ENCODE measurements at regions not wholly inside any gene's neighbourhood (a gene's known extent, or its start where the extent isn't known, plus 50 kb on each side); places are given as distances from the start of the nearest gene placed in this dataset.
"Not testable (repeated sequence)": the region's sequence is repeated elsewhere in the genome, so short reads cannot be mapped to it uniquely, and the experiment has no call there.

DNA sequence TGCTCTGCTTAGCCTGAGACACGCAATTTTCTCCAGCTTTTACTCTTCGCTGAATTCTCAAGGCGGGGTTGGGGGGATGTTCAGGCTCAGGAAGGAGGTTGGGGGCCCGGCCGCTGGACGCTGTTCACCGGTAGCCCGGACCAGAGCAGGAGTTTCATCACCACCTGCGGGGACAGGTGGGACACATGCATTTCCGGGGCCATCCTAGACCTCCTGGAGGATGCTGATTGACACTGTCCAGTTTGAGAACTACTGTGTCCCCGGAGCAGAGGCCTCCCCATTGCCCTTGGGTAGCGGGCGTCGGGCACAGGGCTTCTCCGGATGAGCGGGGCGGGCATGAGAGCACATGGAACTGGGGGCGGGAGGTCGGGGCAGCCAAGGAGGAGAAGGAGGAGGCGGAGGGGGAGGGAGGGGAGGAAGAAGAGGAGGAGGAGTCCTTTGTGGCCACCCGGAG, 144.0 kb upstream of the GRK3 start:
- peak overlapping the region; percentile 18 for H3K4me3 Mint-ChIP-seq
- H3K4me1 Mint-ChIP-seq, result peaks cover 11% of the 10 kb centered on the region
- H3K27ac Mint-ChIP-seq (ENCODE audit: low read depth), result no peak overlapping the region
- DNase-seq (ENCODE audit: low spot score in 2 of 2) (no peak), ATAC-seq (replicated peaks; ENCODE audit: extremely low read depth, poor library complexity, severe bottlenecking) (no peak)
- H3K36me3 Mint-ChIP-seq (ENCODE audit: insufficient read depth), result no peaks in the 10 kb centered on the region
- no peaks in the 10 kb centered on the region for H3K9me3 Mint-ChIP-seq
- H3K27me3 Mint-ChIP-seq, result peaks cover 57% of the 10 kb centered on the region

DNA sequence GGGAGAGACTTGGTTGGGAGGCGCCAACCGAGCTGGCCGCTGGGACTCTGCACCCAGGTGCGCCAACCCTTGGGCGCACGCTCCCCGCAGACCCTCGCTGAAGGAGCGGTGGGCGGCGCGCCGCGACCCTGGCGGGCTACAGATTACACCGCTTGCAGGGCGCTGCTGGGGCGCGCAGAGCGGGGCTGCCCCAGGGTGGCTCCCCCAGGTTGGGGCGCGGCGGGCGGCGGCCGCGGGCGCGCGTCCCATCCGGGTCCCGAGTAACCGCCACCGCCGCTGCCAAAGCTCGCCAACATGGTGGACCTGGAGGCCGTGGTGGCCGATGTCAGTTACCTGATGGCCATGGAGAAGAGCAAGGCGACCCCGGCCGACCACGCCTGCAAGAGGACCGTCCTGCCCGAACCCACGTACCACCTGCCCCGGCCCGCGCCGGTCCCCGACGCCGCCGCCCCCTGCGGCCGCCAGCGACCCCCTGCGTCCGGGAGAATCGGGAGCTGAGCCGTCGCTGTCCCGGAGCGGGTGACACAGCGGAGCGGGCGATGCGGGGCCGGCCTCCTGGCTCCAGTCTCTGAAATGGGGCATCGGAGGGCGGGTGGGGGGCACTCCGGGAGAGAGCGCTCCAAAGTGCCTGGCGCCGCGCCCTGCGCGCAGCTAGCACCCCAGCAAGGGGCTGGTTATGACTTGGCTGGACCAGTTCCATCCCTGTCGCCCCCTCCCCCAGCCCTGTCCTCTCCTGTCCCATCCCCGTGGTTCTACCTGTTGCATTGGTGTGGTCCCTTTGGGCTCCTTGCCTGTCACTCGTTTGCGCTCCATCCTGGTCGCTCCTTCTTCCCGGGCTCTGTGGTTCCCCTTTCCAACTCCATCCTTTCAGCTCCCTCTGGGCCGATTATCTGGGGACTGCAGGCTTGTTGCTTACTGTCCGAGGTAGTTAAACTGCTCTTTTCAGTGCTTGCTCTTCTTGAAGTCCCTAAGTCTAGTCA, 143.3 kb upstream of the GRK3 start:
- no peaks in the 10 kb centered on the region for H3K36me3 Mint-ChIP-seq (ENCODE audit: insufficient read depth)
- H3K9me3 Mint-ChIP-seq, result no peaks in the 10 kb centered on the region
- H3K4me1 Mint-ChIP-seq, result peaks cover 11% of the 10 kb centered on the region
- H3K27ac Mint-ChIP-seq (ENCODE audit: low read depth), result no peak overlapping the region
- DNase-seq (ENCODE audit: low spot score in 2 of 2) (no peak), ATAC-seq (replicated peaks; ENCODE audit: extremely low read depth, poor library complexity, severe bottlenecking) (no peak)
- peak overlapping the region; percentile 54 for H3K4me3 Mint-ChIP-seq
- peaks cover 57% of the 10 kb centered on the region for H3K27me3 Mint-ChIP-seq

DNA sequence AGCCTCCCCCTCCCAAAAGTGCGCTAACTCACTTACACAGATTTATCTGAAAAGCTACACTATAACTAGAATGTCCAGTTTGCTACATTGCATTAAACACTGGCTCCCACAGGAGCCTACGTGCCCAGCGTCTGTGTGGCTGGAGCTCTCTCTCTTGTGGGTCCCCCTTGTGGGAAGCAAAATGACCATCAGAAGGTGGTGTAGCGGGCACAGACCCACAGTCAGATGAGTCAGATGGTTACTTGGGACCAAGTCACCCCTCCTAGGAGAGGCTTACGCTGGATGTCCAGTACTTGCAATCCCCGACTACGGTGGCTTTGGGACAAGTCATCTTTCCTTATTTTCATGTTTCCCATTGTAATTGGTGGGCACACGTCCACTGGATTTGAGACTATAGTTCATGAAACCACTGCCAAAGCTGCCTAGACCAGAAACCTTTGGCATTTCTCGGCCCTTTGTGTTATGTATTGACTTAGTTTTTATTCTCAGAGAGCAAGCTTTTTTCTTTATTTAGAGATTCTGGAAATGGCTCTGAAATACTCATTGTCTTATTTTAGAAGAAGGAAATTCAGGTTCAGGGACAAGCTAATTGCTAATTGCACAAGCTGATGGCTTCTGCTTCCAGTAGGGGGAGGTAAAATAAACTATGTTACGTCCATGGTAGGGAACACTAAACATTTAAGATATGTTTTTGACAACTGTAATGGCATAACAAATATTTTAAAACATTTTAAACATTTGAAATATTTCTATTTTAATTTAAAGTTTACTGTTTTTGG, 137.8 kb upstream of the GRK3 start:
- peaks cover 34% of the 10 kb centered on the region for H3K27me3 Mint-ChIP-seq
- DNase-seq (ENCODE audit: low spot score in 2 of 2); H3K9me3 Mint-ChIP-seq; H3K4me1 Mint-ChIP-seq; H3K4me3 Mint-ChIP-seq; ATAC-seq (replicated peaks; ENCODE audit: extremely low read depth, poor library complexity, severe bottlenecking); H3K27ac Mint-ChIP-seq (ENCODE audit: low read depth); H3K36me3 Mint-ChIP-seq (ENCODE audit: insufficient read depth): not testable (repeated sequence)

DNA sequence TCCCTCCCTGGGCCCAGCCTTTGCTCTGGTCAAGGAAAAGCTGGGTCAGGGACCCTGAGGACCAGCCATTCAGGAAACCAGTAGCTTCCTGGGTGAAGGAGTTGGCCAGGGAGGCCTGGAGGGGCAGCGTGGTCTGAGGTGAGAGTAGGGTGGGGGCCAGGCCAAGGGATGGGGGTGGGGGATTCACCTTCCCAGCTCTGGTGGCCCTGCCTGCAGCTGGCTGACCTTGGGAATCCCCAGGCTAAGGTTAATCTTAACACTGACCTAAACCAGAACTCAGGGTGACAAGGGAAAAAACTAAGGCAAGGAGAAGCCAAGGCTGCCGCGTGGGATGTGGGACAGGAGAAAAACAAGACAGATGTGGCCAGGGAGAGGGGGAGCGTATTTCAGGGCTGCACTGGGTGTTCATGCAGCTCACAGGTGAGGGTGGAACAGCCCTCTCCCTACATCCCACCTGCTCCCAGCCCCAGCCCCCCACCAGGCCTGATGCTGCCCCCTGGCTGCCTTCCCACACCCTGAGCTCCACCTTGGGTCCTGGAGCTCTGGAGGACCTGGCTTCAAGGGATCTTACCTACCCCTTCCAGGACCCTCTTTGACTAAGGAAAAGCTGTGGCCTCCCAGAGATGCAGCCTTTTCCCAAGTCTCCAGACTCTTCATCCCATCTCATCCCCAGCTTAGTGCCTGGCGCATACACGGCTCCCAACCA, 132.7 kb upstream of the GRK3 start:
- not testable (repeated sequence) for DNase-seq (ENCODE audit: low spot score in 2 of 2); H3K4me1 Mint-ChIP-seq; ATAC-seq (replicated peaks; ENCODE audit: extremely low read depth, poor library complexity, severe bottlenecking); H3K36me3 Mint-ChIP-seq (ENCODE audit: insufficient read depth); H3K4me3 Mint-ChIP-seq; H3K27ac Mint-ChIP-seq (ENCODE audit: low read depth); H3K9me3 Mint-ChIP-seq
- peaks cover 22% of the 10 kb centered on the region for H3K27me3 Mint-ChIP-seq

DNA sequence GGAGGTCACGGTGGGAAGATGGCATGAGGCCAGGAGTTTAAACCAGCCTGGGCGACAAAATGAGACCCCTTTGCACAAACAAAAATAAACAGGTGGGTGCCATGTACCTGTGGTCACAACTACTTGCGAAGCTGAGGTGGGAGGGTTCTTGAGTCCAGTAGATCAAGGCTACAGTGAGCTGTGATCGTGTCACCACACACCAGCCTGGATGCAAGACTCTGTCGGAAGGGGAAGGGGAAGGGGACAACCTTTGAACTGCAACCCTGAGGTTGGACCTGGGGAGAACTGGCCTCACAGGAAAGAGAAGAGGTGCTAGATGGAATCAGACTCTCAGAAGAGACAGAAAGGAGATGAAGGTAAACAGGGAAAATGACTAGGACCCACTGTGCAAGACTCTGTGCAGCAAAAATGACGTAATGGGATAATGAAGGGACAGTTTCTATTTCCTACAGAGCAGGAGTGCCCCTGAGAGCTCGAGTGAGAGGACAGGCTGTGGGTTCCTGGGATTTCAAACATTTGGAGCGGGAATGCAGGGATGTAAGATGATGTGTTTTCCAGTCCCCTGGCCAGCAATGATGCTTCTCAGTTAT, 131.0 kb upstream of the GRK3 start:
- not testable (repeated sequence) for H3K27ac Mint-ChIP-seq (ENCODE audit: low read depth); H3K4me3 Mint-ChIP-seq; H3K36me3 Mint-ChIP-seq (ENCODE audit: insufficient read depth); H3K9me3 Mint-ChIP-seq; DNase-seq (ENCODE audit: low spot score in 2 of 2); ATAC-seq (replicated peaks; ENCODE audit: extremely low read depth, poor library complexity, severe bottlenecking); H3K4me1 Mint-ChIP-seq
- H3K27me3 Mint-ChIP-seq, result peaks cover 12% of the 10 kb centered on the region

DNA sequence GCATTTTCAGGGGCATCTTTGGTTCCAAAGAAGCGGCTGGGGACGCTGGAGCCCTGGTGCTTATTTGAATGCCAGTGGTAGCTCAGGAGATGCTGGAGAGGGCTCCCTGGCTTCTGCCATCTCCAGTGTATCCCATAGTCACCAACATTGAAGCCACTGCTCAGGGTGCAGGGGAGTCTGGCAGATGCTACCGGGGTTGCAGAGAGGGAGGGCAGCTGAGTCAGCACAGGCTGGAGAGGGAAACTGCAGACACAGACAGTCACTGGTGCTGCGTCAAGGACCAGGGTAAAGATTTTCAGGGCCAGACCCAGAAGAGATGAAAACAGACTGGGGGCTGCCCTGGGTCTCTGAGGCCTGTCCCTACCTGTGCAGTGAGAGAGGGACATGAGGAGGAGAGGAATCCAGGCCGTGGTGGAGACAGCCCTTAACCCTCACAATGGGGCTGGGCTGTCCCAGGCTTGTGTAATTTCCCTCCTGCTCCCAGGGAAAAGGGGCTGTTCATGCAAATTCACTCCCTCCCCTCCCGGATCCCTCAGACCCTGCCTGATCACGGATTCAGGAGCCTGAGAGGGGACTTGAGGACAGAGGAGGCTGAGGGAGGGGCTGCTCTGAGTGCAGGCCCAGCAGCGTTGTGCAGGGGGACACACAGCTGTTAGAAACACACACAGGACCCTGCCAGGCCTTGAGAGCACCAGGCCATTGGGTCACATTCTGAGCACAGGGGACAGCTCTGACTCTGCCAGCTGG, 126.9 kb upstream of the GRK3 start:
- no peak overlapping the region for H3K4me3 Mint-ChIP-seq
- H3K27ac Mint-ChIP-seq (ENCODE audit: low read depth), result no peak overlapping the region
- no peaks in the 10 kb centered on the region for H3K9me3 Mint-ChIP-seq
- H3K36me3 Mint-ChIP-seq (ENCODE audit: insufficient read depth), result no peaks in the 10 kb centered on the region
- peaks cover 6% of the 10 kb centered on the region for H3K27me3 Mint-ChIP-seq
- DNase-seq (ENCODE audit: low spot score in 2 of 2) (no peak), ATAC-seq (replicated peaks; ENCODE audit: extremely low read depth, poor library complexity, severe bottlenecking) (no peak)
- no peaks in the 10 kb centered on the region for H3K4me1 Mint-ChIP-seq

DNA sequence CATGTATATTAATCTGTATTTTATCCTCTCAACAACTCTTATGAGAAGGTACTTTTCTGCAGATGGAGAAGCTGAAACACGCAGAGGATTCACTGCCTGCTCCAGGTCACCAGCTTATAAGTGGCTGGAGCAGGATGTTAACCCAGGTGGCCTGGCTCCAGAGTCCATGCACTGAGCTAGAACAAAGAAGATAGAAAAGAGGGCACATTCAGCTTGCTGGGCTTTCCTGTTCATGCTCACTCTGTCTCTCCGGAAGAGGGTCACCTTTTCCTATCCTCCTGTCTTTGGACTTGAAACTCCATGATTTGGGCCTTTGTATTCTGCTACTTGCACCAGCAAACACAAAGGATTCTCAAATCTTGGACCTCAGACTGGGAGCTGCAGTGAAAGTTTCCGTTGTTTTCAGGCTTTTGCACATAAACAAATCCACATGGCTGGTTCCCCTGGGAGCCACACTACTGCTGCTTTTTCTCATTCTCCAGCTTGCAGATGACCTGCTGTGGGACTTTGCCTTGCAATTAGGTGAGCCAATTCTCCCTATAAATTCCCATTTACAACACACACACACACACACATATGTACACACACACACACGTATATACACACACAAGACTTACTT, 117.3 kb upstream of the GRK3 start:
- H3K27ac Mint-ChIP-seq (ENCODE audit: low read depth), result no peak overlapping the region
- ATAC-seq (replicated peaks; ENCODE audit: extremely low read depth, poor library complexity, severe bottlenecking), result no peak

DNA sequence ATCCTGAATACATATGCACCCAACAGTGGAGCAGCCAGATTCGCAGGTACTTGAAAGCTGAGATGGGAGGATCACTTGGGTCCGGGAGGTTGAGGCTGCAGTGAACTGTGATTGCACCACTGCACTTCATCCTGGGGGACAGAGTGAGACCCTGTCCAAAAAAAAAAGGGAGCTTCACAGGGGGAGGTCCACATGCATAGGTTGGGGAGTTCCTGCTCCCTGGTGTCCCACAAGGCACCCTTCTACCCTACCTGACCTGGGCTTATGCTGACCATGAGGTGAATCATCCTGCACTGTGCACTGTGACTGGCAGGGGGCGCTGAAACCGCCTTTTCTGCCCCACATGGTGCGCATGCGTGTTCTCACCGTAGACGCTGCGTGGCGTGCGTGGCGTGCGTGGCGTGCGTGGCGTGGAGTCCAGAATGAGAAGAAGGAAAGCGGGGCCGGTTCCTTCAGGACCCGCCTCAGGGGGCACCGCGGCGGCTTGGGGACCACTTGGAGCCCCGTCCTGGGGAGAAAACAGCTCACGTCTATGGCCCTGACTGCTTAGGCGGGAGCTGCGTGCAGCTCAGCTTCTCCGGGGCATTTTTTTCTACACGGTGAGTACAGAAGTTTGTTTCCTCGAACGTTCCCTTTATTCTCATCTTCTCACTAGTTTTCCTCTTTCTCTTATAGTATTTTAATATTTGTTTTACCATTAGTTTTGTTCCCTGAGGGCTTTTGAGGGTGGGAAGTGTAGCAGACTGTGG, 116.6 kb upstream of the GRK3 start:
- Mint-ChIP-seq H3K4me3 (peak overlapping the region; percentile 83), H3K27ac (ENCODE audit: low read depth) (peak overlapping the region; percentile 82), H3K27me3 (no peaks in the 10 kb centered on the region), H3K9me3 (no peaks in the 10 kb centered on the region), H3K4me1 (peaks cover 33% of the 10 kb centered on the region), H3K36me3 (ENCODE audit: insufficient read depth) (peaks cover 8% of the 10 kb centered on the region)
- peak; percentile 85 for ATAC-seq (replicated peaks; ENCODE audit: extremely low read depth, poor library complexity, severe bottlenecking)
- DNase-seq (ENCODE audit: low spot score in 2 of 2), result peak; percentile 77 to 85

More for the DNA sequence above, 117.3 kb upstream of the GRK3 start:
- Mint-ChIP-seq H3K4me1 (peaks cover 26% of the 10 kb centered on the region), H3K36me3 (ENCODE audit: insufficient read depth) (peaks cover 8% of the 10 kb centered on the region), H3K4me3 (peak overlapping the region; percentile 83), H3K27me3 (no peaks in the 10 kb centered on the region), H3K9me3 (no peaks in the 10 kb centered on the region)
- DNase-seq (ENCODE audit: low spot score in 2 of 2), result no peak

DNA sequence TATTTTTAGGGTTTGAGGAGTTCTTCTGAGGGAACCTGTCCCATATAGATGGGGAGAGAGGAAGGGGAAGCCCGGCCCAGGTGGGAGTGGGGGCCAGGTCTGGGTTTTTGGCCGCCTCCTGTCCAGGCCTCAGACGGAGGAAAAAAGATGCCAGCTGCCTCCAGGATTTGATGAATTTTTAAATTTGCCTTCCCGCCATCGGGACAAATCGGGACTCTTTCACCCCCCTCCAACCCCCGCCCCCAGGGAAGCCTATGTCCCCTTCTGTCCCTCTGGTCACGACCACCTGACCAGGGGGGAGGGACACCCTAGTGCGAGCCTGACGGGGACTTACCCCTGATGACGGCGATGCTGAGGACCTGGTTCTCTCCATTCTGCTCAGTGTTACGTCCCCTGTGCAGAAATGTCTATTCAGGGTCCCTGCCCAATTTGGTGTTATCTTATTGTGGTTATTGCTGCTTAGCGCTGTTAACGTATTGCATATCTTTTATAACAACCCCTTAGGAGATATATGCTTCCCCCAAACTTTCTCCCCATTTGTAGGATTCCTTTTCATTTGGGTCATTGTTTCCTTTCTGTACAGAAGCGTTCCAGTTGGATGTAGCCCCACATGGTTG, 115.9 kb upstream of the GRK3 start:
- DNase-seq (ENCODE audit: low spot score in 2 of 2), result no peak
- H3K9me3 Mint-ChIP-seq, result no peaks in the 10 kb centered on the region
- H3K27ac Mint-ChIP-seq (ENCODE audit: low read depth), result peak overlapping the region; percentile 82
- no peaks in the 10 kb centered on the region for H3K27me3 Mint-ChIP-seq
- H3K4me3 Mint-ChIP-seq, result peak overlapping the region; percentile 83
- peak; percentile 47 for ATAC-seq (replicated peaks; ENCODE audit: extremely low read depth, poor library complexity, severe bottlenecking)
- peaks cover 9% of the 10 kb centered on the region for H3K36me3 Mint-ChIP-seq (ENCODE audit: insufficient read depth)
- H3K4me1 Mint-ChIP-seq, result peaks cover 38% of the 10 kb centered on the region

DNA sequence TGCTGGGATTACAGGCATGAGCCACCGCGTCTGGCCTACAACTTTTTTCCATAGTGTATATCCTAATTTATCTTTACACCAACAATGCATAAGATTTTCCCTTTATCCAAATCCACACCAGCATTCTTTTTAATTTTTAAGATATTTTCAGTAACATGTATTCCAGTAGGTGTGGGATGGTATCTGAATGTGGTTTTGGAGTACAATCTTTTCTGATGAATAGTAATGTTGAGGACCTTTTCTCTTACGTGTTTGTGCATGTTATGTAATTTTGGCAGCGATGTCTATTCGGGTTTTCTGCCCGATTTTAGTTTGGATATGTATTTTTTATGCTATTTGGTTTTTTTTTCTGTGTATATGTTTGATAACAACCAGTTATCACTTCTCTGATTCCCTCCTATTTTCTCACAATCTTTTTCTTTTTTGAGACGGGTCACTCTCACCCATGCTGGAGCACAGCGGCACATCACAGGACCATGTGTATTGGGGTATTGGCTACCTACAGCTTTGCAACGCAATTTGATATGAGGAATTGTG, 114.6 kb upstream of the GRK3 start:
- peaks cover 41% of the 10 kb centered on the region for H3K4me1 Mint-ChIP-seq
- H3K27me3 Mint-ChIP-seq, result no peaks in the 10 kb centered on the region
- H3K4me3 Mint-ChIP-seq, result peak overlapping the region; percentile 83
- peaks cover 14% of the 10 kb centered on the region for H3K36me3 Mint-ChIP-seq (ENCODE audit: insufficient read depth)
- ATAC-seq (replicated peaks; ENCODE audit: extremely low read depth, poor library complexity, severe bottlenecking), result no peak
- no peak overlapping the region for H3K27ac Mint-ChIP-seq (ENCODE audit: low read depth)
- H3K9me3 Mint-ChIP-seq, result no peaks in the 10 kb centered on the region
- DNase-seq (ENCODE audit: low spot score in 2 of 2), result no peak

Measured in central memory CD8-positive, alpha-beta T cell (primary cell).